ENCODE measurements at regions not wholly inside any gene's neighbourhood (a gene's known extent, or its start where the extent isn't known, plus 50 kb on each side); places are given as distances from the start of the nearest gene placed in this dataset.

- no peak for DNase-seq (ENCODE audit: low read depth)
Measured at GRCh38 chr1:188427642-188428041, 1598.9 kb downstream of the PLA2G4A start.

DNA sequence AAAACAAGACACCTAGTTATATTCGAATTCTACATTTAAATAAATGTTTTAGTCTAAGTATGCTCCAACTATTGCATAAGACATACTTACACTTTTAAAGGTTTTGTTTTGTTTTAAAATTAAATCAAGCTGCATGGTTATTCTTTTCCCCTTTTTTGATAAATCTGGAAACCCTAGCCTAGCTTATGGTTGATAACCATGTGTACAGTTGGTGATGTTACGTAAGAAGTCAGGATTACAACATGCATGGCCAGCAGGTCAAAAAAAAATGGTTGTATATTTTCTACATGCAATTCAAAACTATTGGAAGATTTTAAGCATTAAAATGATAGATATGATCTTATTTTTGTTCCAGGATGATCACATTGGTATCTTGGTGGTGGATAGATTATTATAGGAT is 1600.6 kb downstream of the PLA2G4A start:
- peak; percentile 47 for DNase-seq (ENCODE audit: low read depth)

- DNase-seq (ENCODE audit: low read depth): no peak
Measured at GRCh38 chr1:188432427-188432826, 1603.7 kb downstream of the PLA2G4A start.

- DNase-seq (ENCODE audit: low read depth): peak; percentile 76
Measured at GRCh38 chr1:188433425-188433824, 1604.7 kb downstream of the PLA2G4A start.

DNA sequence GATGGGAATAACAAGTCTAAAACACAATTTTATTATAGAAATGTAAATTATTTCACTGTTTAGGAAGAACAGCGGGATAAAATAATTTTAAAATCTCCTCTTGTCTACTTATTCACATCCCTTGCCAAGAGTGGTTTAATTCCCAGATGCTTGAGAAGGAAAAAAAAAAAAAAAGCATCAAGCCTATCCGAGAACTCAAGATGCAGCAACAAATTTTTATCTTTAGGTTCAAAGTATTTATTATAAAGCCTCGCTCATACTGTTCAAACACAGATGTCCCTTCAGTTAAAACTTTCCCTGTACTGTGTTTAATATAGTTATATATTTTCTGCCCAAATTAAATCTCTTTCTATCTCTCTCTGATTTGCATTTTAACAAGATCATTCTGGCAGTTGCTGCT is 1615.8 kb downstream of the PLA2G4A start:
- no peak for DNase-seq (ENCODE audit: low read depth)

DNA sequence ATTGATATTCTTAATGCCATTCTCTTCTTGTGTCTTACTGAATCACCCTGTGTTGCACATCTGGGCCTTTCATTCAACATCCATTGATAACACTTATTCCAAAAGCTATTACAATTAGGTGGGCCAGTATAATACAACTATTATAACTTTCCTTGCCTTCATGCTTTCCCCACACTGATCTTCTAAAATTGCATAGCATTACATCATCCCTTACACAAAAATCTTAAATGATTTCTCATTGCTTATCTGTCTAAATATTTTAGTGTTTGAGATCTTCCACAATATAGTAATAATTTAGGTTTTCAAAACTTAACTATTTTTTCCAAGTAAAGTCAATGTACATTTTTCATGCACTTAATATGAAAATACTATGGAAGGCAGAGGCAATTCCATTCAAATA is 1634.1 kb downstream of the PLA2G4A start:
- DNase-seq (ENCODE audit: low read depth): no peak

DNA sequence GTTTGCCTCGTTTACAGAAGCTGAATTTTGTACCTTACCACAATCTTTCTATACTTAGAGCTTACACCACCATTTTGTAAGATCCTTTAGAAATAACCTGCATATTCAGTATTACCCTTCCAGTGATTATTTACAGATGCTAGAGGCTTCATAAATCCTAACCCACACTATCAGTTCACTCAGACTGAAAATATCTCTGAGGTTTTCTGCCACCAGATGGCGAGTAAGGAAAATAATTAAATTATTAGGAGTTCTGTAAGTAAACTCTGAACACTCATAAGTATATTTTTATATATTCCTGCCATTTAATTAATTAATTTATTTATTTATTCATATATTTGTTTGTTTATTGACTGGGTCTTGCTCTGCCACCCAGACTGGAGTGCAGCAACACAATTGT is 1635.2 kb downstream of the PLA2G4A start:
- DNase-seq (ENCODE audit: low read depth): no peak

DNA sequence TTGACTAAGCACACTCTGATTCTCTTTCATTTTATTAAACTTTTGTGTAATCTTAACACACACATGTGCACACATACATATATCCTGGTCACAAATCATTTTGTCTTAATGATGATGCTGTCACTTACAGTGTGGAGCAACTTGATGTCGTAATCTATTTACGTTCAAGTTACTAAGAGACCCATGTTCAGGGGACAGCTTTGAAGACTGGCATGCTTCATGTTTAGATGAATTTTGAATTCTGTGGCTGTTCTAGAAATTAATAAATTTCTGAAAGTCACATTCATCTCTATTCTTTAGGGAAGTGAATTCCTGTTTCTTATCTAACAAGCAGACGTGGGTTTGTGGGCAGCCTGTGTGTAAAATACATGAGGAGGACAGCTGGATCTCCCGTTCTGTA is 1637.8 kb downstream of the PLA2G4A start:
- DNase-seq (ENCODE audit: low read depth): no peak

DNA sequence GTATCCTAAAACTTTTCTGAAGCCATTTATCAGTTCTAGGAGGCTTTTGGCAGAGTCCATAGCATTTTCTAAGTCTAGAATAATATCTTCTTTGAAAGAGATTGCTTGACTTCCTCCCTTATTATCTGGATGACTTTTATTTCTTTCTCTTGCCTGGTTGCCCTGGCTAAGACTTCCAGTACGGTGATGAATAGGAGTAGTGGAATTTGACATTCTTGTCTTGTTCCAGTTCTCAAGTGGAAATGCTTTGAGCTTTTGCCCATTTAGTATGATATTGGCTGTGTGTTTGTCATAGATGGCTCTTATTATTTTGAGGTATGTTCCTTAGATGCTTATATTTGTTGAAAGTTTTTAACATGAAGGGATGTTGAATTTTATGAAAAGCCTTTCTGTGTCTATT is 1647.9 kb downstream of the PLA2G4A start:
- peak; percentile 22 for DNase-seq (ENCODE audit: low read depth)

GRCh38 chr1:188489336-188490112 is 1660.8 kb downstream of the PLA2G4A start:
- DNase-seq (ENCODE audit: low read depth): peak; percentile 22

GRCh38 chr1:188496506-188496905 is 1667.8 kb downstream of the PLA2G4A start:
- no peak for DNase-seq (ENCODE audit: low read depth)

- DNase-seq (ENCODE audit: low read depth): no peak
Measured at GRCh38 chr1:188497020-188497419, 1668.3 kb downstream of the PLA2G4A start.

DNA sequence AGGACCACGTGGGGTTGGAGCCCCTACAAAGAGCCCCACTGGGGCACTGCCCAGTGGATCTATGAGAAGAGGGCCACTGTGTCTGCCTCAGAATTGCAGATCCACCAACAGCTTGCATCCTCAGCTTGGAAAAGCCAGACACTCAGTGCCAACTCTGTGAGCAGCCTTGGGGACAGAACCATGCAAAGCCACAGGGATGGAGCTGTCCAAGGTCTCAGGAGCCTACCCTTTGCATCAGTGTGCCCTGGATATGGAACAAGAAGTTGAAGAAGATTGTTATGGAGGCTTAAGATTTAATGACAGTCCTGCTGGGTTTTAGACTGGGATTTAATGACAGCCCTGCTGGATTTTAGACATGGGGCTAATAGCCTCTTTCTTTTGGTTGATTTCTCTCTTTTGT is 1670.9 kb downstream of the PLA2G4A start:
- DNase-seq (ENCODE audit: low read depth): peak; percentile 3

DNA sequence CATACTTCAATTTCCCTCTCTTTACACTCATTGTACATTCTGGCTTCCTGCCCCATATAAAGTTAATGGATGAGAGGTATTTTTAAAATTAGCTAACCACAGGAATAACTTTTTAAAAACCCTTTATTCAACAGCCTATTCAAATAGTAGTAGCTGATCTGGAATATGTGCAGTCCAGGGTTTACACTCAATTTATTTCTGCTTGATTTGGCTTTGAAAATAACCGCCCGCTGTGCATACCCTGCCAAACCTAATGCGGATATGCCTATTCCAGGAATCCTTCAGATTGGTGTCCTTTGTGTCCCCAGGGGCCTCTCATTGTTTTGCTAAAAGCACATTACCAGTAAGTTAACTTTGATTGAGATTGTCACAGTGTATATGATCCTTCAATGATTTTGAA is 1686.2 kb downstream of the PLA2G4A start:
- no peak for DNase-seq (ENCODE audit: low read depth)

DNA sequence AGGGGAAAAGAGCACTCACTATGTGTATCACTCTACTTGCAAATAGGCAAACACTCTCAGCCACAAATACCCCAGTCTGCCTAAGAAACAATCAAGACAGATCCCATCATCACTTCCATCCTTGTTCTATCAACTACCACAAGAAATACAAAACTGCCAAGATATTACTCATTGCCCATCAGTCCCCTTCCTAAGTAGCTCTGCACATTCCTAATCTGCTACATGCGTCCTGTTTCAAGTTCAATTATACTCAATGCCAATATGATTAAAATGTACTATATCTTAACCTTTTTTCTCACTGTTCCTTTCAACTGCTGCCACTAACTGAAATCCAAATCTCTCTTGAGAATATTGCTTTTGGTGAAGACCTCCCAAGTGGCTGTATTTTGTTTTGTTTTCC is 1688.4 kb downstream of the PLA2G4A start:
- DNase-seq (ENCODE audit: low read depth): no peak

GRCh38 chr1:188551176-188551575 is 1722.4 kb downstream of the PLA2G4A start:
- no peak for DNase-seq (ENCODE audit: low read depth)

DNA sequence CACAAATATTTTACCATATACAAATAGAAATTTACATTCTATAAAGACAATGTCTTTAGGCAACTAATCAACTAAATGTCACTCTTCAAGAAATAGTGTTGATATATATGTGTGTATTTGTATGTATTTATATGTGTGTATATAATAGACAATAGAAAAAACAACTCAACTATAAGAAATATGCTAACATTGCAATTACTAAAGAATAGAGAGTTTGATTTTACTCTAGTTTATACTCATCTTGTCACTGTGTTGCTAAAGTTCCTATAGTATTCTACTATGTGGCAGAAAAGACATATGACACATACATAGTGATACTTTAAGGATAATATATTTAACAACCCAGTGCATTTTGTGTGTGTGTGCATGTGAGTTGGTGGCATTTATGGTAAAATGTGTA is 1728.3 kb downstream of the PLA2G4A start:
- no peak for DNase-seq (ENCODE audit: low read depth)

- no peak for DNase-seq (ENCODE audit: low read depth)
Measured at GRCh38 chr1:188582911-188583532, 1754.3 kb downstream of the PLA2G4A start.

DNA sequence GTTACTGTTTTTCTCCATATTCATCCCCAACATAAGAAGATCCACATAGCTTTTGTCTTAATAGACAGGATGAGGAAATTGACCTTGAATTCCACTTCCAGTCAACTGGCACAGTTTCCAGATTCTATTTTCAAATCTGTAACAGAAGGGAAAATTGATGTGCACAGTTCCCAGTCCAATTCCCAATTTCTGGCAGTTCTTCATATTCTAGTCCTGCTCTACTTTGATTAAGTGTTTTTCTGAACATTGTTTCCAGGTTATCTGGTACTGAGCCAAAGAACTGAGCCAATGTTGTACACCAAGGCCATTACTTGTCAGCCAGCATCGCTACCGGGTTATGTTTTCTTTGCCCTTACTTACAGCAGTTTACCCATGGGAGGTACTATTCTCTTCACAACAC is 1755.4 kb downstream of the PLA2G4A start:
- no peak for DNase-seq (ENCODE audit: low read depth)

- no peak for DNase-seq (ENCODE audit: low read depth)
Measured at GRCh38 chr1:188590641-188591040, 1761.9 kb downstream of the PLA2G4A start.

DNA sequence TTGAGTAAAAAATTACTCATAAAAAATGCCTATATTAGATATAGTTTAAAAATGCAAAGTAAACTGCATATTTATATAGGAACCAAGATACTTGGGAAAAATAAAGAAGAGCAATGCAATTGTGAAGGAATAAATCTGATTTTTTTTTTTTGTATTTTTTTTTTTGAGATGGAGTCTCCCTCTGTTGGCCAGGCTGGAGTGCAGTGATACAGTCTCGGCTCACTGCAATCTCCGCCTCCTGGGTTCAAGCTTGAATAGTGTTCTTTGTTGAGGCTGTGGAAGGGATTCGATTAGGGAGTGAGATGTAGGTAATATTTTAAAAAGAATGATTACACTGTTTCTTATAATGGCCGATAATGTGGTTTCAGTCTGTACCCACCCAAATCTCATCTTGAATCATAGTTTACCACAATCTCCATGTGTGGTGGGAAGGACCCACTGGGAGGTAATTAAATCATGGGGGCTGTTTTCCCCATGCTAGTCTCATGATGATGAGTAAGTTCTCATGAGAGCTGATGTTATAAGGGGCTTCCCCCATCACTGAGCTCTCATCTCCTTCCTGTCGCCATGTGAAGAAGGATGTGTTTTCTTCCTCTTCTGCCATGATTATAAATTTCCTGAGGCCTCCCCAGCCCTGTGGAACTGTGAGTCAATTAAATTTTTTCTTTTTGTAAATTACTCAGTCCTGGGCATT is 1765.9 kb downstream of the PLA2G4A start:
- DNase-seq (ENCODE audit: low read depth): no peak

- DNase-seq (ENCODE audit: low read depth): no peak
Measured at GRCh38 chr1:188599313-188599712, 1770.6 kb downstream of the PLA2G4A start.

DNA sequence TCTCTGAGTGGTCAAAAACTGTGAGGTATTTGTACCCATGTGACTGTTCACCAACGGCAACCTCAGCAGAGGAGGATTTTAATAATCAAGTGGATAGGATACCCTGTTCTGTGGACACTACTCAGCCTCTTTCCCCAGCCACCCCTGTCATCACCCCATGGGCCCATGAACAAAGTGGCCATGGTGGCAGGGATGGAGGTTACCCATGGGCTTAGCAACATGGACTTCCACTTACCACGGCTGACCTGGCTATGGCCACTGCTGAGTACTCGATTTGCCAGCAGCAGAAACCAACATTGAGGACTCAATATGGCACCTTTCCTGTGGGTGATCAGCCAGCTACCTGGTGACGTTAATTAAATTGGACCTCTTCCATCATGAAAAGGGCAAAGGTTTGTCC is 1782.7 kb downstream of the PLA2G4A start:
- DNase-seq (ENCODE audit: low read depth): no peak

Measured in iris pigment epithelial cell (primary cell).